Astrocyte of the cerebellum (primary cell): ENCODE measurements at regions not wholly inside any gene's neighbourhood (a gene's known extent, or its start where the extent isn't known, plus 50 kb on each side); places are given as distances from the start of the nearest gene placed in this dataset.

ENCODE experiments used
- DNase-seq: peaks from one replicate; pipeline ENCODE4 v3.0.0-alpha.2; 2011; ENCODE audit warnings: low read depth
- H3K4me3 ChIP-seq: 2 replicates; pipeline ENCODE4 v1.5.1; 2011; ENCODE audit warnings: mild to moderate bottlenecking, low read depth, low read length, moderate library complexity
- CTCF ChIP-seq: IDR thresholded peaks from 2 replicates; pipeline ENCODE4 v1.5.1; 2012; ENCODE audit warnings: low read length, low read depth, moderate library complexity, mild to moderate bottlenecking; ENCODE audit errors: missing control alignments
- in situ Hi-C: cut with HindIII; loops from 2 replicates; pipeline ENCODE4 v1.10.0; 2017; ENCODE audit warnings: low sequenced_read_pairs

- TF ChIP-seq CTCF = no peak
- no peak for DNase-seq
- in situ Hi-C loops = no loop called here
- H3K4me3 ChIP-seq = no peak overlapping the region
Measured at GRCh38 chr10:125333769-125334168, 173.4 kb upstream of the CTBP2 start.

- in situ Hi-C loops = no loop called here
- no peak for TF ChIP-seq CTCF
- no peak for DNase-seq
- no peak overlapping the region for H3K4me3 ChIP-seq
Measured at GRCh38 chr10:125333209-125333591, 172.8 kb upstream of the CTBP2 start.

- in situ Hi-C loops = no loop called here
- no peak for TF ChIP-seq CTCF
- DNase-seq = no peak
- no peak overlapping the region for H3K4me3 ChIP-seq
Measured at GRCh38 chr10:125332548-125333208, 172.3 kb upstream of the CTBP2 start.

GRCh38 chr10:125331056-125331455 is 170.7 kb upstream of the CTBP2 start:
- no peak overlapping the region for H3K4me3 ChIP-seq
- no peak for TF ChIP-seq CTCF
- DNase-seq = no peak
- in situ Hi-C loops = no loop called here

GRCh38 chr10:125329056-125329455 is 168.7 kb upstream of the CTBP2 start:
- TF ChIP-seq CTCF = no peak
- in situ Hi-C loops = no loop called here
- DNase-seq = no peak

GRCh38 chr10:125325326-125325725 is 165.0 kb upstream of the CTBP2 start:
- no peak for DNase-seq
- TF ChIP-seq CTCF = no peak
- H3K4me3 ChIP-seq = no peak overlapping the region
- in situ Hi-C loops = no loop called here

More at GRCh38 chr10:125329056-125329455, 168.7 kb upstream of the CTBP2 start:
- H3K4me3 ChIP-seq = no peak overlapping the region
